ENCODE measurements at regions not wholly inside any gene's neighbourhood (a gene's known extent, or its start where the extent isn't known, plus 50 kb on each side); places are given as distances from the start of the nearest gene placed in this dataset.

- H3K4me1 ChIP-seq = peaks cover 0 to 5% (median 2%) of the 10 kb centered on the region in 4 donors
- H3K27ac ChIP-seq = no peak overlapping the region
- H3K4me3 ChIP-seq = no peak overlapping the region
- no peaks in the 10 kb centered on the region for H3K9me3 ChIP-seq
- no peak for DNase-seq (ENCODE audit: low spot score in 2 of 2)
- H3K27me3 ChIP-seq = no peaks in the 10 kb centered on the region
- no peaks in the 10 kb centered on the region for H3K36me3 ChIP-seq
- 34 to 48% methylated on average over 2 of the region's 2 CpGs for WGBS, 2 donors
- TF ChIP-seq CTCF (IDR thresholded peaks at IDR 0.05) (no peak), POLR2A (IDR thresholded peaks at IDR 0.05) (no peak), EP300 (IDR thresholded peaks at IDR 0.05) (no peak)
Measured at GRCh38 chr1:87720561-87720960, 391.9 kb downstream of the LMO4 start.

- Histone ChIP-seq H3K4me1 (no peaks in the 10 kb centered on the region), H3K4me3 (no peak overlapping the region)
Measured at GRCh38 chr1:87723193-87723592, 394.5 kb downstream of the LMO4 start.

GRCh38 chr1:87728169-87728568, 399.5 kb downstream of the LMO4 start:
- no peak overlapping the region for H3K4me3 ChIP-seq
- no peak for TF ChIP-seq POLR2A (IDR thresholded peaks at IDR 0.05)
- TF ChIP-seq EP300 (IDR thresholded peaks at IDR 0.05) = no peak
- TF ChIP-seq CTCF (IDR thresholded peaks at IDR 0.05) = no peak
- no peak overlapping the region for H3K27ac ChIP-seq
- DNase-seq (ENCODE audit: low spot score in 2 of 2) = no peak
- 95 to 98% methylated on average over 1 of the region's 1 CpG for WGBS, 2 donors
- H3K36me3 ChIP-seq = no peaks in the 10 kb centered on the region
- H3K4me1 ChIP-seq = no peaks in the 10 kb centered on the region
- H3K9me3 ChIP-seq = no peaks in the 10 kb centered on the region
- no peaks in the 10 kb centered on the region for H3K27me3 ChIP-seq

More at GRCh38 chr1:87723193-87723592, 394.5 kb downstream of the LMO4 start:
- no peak for DNase-seq (ENCODE audit: low spot score in 2 of 2)
- no peaks in the 10 kb centered on the region for H3K36me3 ChIP-seq
- TF ChIP-seq POLR2A (IDR thresholded peaks at IDR 0.05) (no peak), CTCF (IDR thresholded peaks at IDR 0.05) (no peak), EP300 (IDR thresholded peaks at IDR 0.05) (no peak)
- H3K27me3 ChIP-seq = no peaks in the 10 kb centered on the region
- H3K27ac ChIP-seq = no peak overlapping the region
- no peaks in the 10 kb centered on the region for H3K9me3 ChIP-seq

- no peak overlapping the region for H3K4me3 ChIP-seq
- no peaks in the 10 kb centered on the region for H3K9me3 ChIP-seq
- H3K27ac ChIP-seq = no peak overlapping the region
- no peak for DNase-seq (ENCODE audit: low spot score in 2 of 2)
- no peaks in the 10 kb centered on the region for H3K4me1 ChIP-seq
- no peak for TF ChIP-seq EP300 (IDR thresholded peaks at IDR 0.05)
- no peak for TF ChIP-seq CTCF (IDR thresholded peaks at IDR 0.05)
- TF ChIP-seq POLR2A (IDR thresholded peaks at IDR 0.05) = no peak
- WGBS, 2 donors = 70 to 76% methylated on average over 9 of the region's 9 CpGs
- no peaks in the 10 kb centered on the region for H3K36me3 ChIP-seq
- no peaks in the 10 kb centered on the region for H3K27me3 ChIP-seq
Measured at GRCh38 chr1:87730274-87731216, 401.9 kb downstream of the LMO4 start.

- no peak overlapping the region for H3K4me3 ChIP-seq
- no peaks in the 10 kb centered on the region for H3K4me1 ChIP-seq
- H3K27ac ChIP-seq = no peak overlapping the region
- no peak for DNase-seq (ENCODE audit: low spot score in 2 of 2)
- no peaks in the 10 kb centered on the region for H3K36me3 ChIP-seq
- H3K9me3 ChIP-seq = no peaks in the 10 kb centered on the region
- TF ChIP-seq CTCF (IDR thresholded peaks at IDR 0.05) = no peak
- no peak for TF ChIP-seq EP300 (IDR thresholded peaks at IDR 0.05)
- TF ChIP-seq POLR2A (IDR thresholded peaks at IDR 0.05) = no peak
- H3K27me3 ChIP-seq = no peaks in the 10 kb centered on the region
Measured at GRCh38 chr1:87733386-87733785, 404.7 kb downstream of the LMO4 start.
